H1 (cell line): ENCODE measurements at regions not wholly inside any gene's neighbourhood (a gene's known extent, or its start where the extent isn't known, plus 50 kb on each side); places are given as distances from the start of the nearest gene placed in this dataset.

Experiments
- CHD7 ChIP-seq: fragments of 300-600 bp; sonication (generic); IDR thresholded peaks from 2 replicates; pipeline ENCODE4 v1.7.1; 2012; ENCODE audit warnings: low read length, moderate library complexity, mild to moderate bottlenecking, inconsistent platforms; ENCODE audit not compliant: insufficient replicate concordance
- CREB1 ChIP-seq: IDR thresholded peaks from 2 replicates; pipeline ENCODE4 v1.6.1; 2012; ENCODE audit warnings: inconsistent platforms
- HDAC2 ChIP-seq, 2 experiments: fragments of 300-600 bp in 1 of 2; sonication (generic) in 1 of 2; IDR thresholded peaks; 2 replicates each; pipeline ENCODE4 v1.6.1; 2011 to 2012; ENCODE audit warnings: low read depth in 2 of 2, low read length in 2 of 2, mild to moderate bottlenecking in 2 of 2, moderate library complexity in 2 of 2, borderline replicate concordance in 1 of 2, inconsistent platforms in 1 of 2
- KDM1A ChIP-seq: fragments of 200-600, 300-600 bp; sonication (generic); IDR thresholded peaks from 2 replicates; pipeline ENCODE4 v1.7.1; 2016; ENCODE audit warnings: mild to moderate bottlenecking, low read length, borderline replicate concordance
- POLR2AphosphoS5 ChIP-seq: IDR thresholded peaks from 2 replicates; pipeline ENCODE4 v1.6.1; 2011; ENCODE audit warnings: low read depth, low read length
- POU5F1 ChIP-seq: IDR thresholded peaks from 2 replicates; pipeline ENCODE4 v1.6.1; 2011; ENCODE audit warnings: low read depth, mild to moderate bottlenecking, low read length, moderate library complexity
- RAD21 ChIP-seq, 2 experiments: IDR thresholded peaks in 1 of 2; conservative IDR thresholded peaks in 1 of 2; 2 replicates each; pipeline ENCODE4 v1.6.1; 2011; ENCODE audit warnings: low read depth in 2 of 2, low read length in 2 of 2, improper control_type of control experiment in 1 of 2, inconsistent platforms in 1 of 2, mild to moderate bottlenecking in 1 of 2, moderate library complexity in 1 of 2
- RBBP5 ChIP-seq: IDR thresholded peaks from 2 replicates; pipeline ENCODE4 v1.7.1; 2012; ENCODE audit warnings: low read depth, mild to moderate bottlenecking, inconsistent platforms, low read length, moderate library complexity, borderline replicate concordance
- RNF2 ChIP-seq: fragments of 200-900, 300-1000 bp; sonication (generic); IDR thresholded peaks from 2 replicates; pipeline ENCODE4 v1.7.1; 2016; ENCODE audit warnings: borderline replicate concordance, low read depth, mild to moderate bottlenecking, antibody characterized with exemption, low read length; ENCODE audit not compliant: poor library complexity, severe bottlenecking; ENCODE audit errors: missing control alignments
- SIX5 ChIP-seq: IDR thresholded peaks from 2 replicates; pipeline ENCODE4 v1.6.1; 2011; ENCODE audit warnings: mild to moderate bottlenecking, low read depth, low read length
- TAF7 ChIP-seq: optimal IDR thresholded peaks from 2 replicates; pipeline ENCODE3; 2011; ENCODE audit warnings: low read depth, mild to moderate bottlenecking, inconsistent platforms, low read length, moderate library complexity, borderline replicate concordance

- TF ChIP-seq CHD7 (no peak), RNF2 (no peak), RAD21 (IDR thresholded peaks at IDR 0.05 in 1 of 2, conservative IDR thresholded peaks at IDR 0.05 in 1 of 2; ENCODE audit: low read depth in 2 of 2, low read length in 2 of 2) (no peak), RBBP5 (no peak), HDAC2 (IDR thresholded peaks at IDR 0.05; ENCODE audit: borderline replicate concordance in 1 of 2, low read depth in 2 of 2, low read length in 2 of 2) (no peak), POU5F1 (no peak), CREB1 (no peak), SIX5 (no peak), KDM1A (no peak), TAF7 (no peak), POLR2AphosphoS5 (no peak)
Observed at GRCh38 chr18:47448956-47449355, 197.5 kb upstream of the SKOR2 start (continued).
